GM19099 (cell line): ENCODE measurements at regions not wholly inside any gene's neighbourhood (a gene's known extent, or its start where the extent isn't known, plus 50 kb on each side); places are given as distances from the start of the nearest gene placed in this dataset.

Experiments used
- POLR2A ChIP-seq: IDR thresholded peaks from 3 replicates; pipeline ENCODE4 v1.6.1; 2011; ENCODE audit warnings: low read depth; ENCODE audit not compliant: insufficient read length; ENCODE audit errors: extremely low read depth

- TF ChIP-seq POLR2A, result no peak
Observed at GRCh38 chr13:80050252-80050651, 290.7 kb downstream of the SPRY2 start.

GRCh38 chr13:80048802-80049201 is 292.1 kb downstream of the SPRY2 start:
- TF ChIP-seq POLR2A, result peak; percentile 21

GRCh38 chr13:80048030-80048429 is 292.9 kb downstream of the SPRY2 start:
- TF ChIP-seq POLR2A, result no peak

- TF ChIP-seq POLR2A, result no peak
Observed at GRCh38 chr13:80047406-80047805, 293.5 kb downstream of the SPRY2 start.

GRCh38 chr13:80040981-80041317 is 300.0 kb downstream of the SPRY2 start:
- no peak for TF ChIP-seq POLR2A

- no peak for TF ChIP-seq POLR2A
Observed at GRCh38 chr13:80040196-80040980, 300.5 kb downstream of the SPRY2 start.

GRCh38 chr13:80039000-80039399 is 301.9 kb downstream of the SPRY2 start:
- TF ChIP-seq POLR2A, result no peak

GRCh38 chr13:80038371-80038770 is 302.6 kb downstream of the SPRY2 start:
- no peak for TF ChIP-seq POLR2A

- TF ChIP-seq POLR2A, result no peak
Observed at GRCh38 chr13:80037505-80037888, 303.4 kb downstream of the SPRY2 start.

- TF ChIP-seq POLR2A, result no peak
Observed at GRCh38 chr13:80036845-80037504, 304.0 kb downstream of the SPRY2 start.

- no peak for TF ChIP-seq POLR2A
Observed at GRCh38 chr13:80035096-80035495, 305.8 kb downstream of the SPRY2 start.

- TF ChIP-seq POLR2A, result no peak
Observed at GRCh38 chr13:80033951-80034350, 307.0 kb downstream of the SPRY2 start.

- TF ChIP-seq POLR2A, result no peak
Observed at GRCh38 chr13:80033286-80033685, 307.6 kb downstream of the SPRY2 start.

GRCh38 chr13:80030491-80030890 is 310.4 kb downstream of the SPRY2 start:
- TF ChIP-seq POLR2A, result no peak

- TF ChIP-seq POLR2A, result no peak
Observed at GRCh38 chr13:80029170-80029569, 311.8 kb downstream of the SPRY2 start.

GRCh38 chr13:80022146-80022545 is 318.8 kb downstream of the SPRY2 start:
- TF ChIP-seq POLR2A, result no peak
